CD14-positive monocyte (primary cell): ENCODE measurements at regions not wholly inside any gene's neighbourhood (a gene's known extent, or its start where the extent isn't known, plus 50 kb on each side); places are given as distances from the start of the nearest gene placed in this dataset.

Source experiments
- DNase-seq, 3 donors: peaks; one replicate each; pipeline ENCODE4 v3.0.0-alpha.2; 2011 to 2022
- H2AFZ ChIP-seq: 2 replicates; pipeline ENCODE4 v1.6.0; 2012; ENCODE audit warnings: mild to moderate bottlenecking, low read depth, low read length, inconsistent platforms; ENCODE audit not compliant: insufficient read depth, poor library complexity, severe bottlenecking
- H3K27ac ChIP-seq, 2 donors: 1 replicate in 1 of 2; 2 replicates in 1 of 2; pipeline ENCODE4 v1.5.1; 2012 to 2013; ENCODE audit warnings: low read length in 2 of 2, control low read depth in 1 of 2, inconsistent platforms in 1 of 2, low read depth in 1 of 2, mild to moderate bottlenecking in 1 of 2
- H3K27me3 ChIP-seq, 2 donors: one replicate each; pipeline versions ENCODE4 v1.6.0 to v1.6.1; 2011 to 2013; ENCODE audit warnings: low read length in 2 of 2; ENCODE audit not compliant: control insufficient read depth in 2 of 2, insufficient read depth in 2 of 2
- H3K36me3 ChIP-seq, 2 donors: replicated peaks in 1 of 2; 1 replicate in 1 of 2; 2 replicates in 1 of 2; pipeline versions ENCODE4 v1.5.1 to v1.6.1; 2012 to 2013; ENCODE audit warnings: low read length in 2 of 2, control low read depth in 1 of 2, inconsistent platforms in 1 of 2, mild to moderate bottlenecking in 1 of 2; ENCODE audit not compliant: insufficient read depth in 2 of 2, control insufficient read depth in 1 of 2
- H3K4me1 ChIP-seq, 2 donors: 1 replicate in 1 of 2; 2 replicates in 1 of 2; pipeline versions ENCODE4 v1.5.1 to v1.6.1; 2012 to 2013; ENCODE audit warnings: low read length in 2 of 2, control low read depth in 1 of 2, inconsistent platforms in 1 of 2, mild to moderate bottlenecking in 1 of 2, moderate library complexity in 1 of 2; ENCODE audit not compliant: insufficient read depth in 2 of 2, control insufficient read depth in 1 of 2
- H3K4me2 ChIP-seq: replicated peaks from 2 replicates; pipeline ENCODE3; 2012; ENCODE audit warnings: low read length, moderate library complexity, mild to moderate bottlenecking; ENCODE audit not compliant: poor library complexity, severe bottlenecking; ENCODE audit errors: extremely low read depth
- H3K4me3 ChIP-seq, 3 experiments: fragments of 200-600 bp in 1 of 3; sonication (generic) in 1 of 3; replicated peaks in 1 of 3; 1 replicate in 2 of 3; 2 replicates in 1 of 3; pipeline ENCODE4 v1.5.1; 2011 to 2013; ENCODE audit warnings: low read length in 3 of 3, mild to moderate bottlenecking in 3 of 3, control low read depth in 2 of 3, low read depth in 2 of 3, inconsistent platforms in 1 of 3, moderate library complexity in 1 of 3
- H3K79me2 ChIP-seq: 2 replicates; pipeline ENCODE4 v1.6.0; 2012; ENCODE audit warnings: mild to moderate bottlenecking, control low read depth, inconsistent platforms, low read length, moderate library complexity; ENCODE audit not compliant: insufficient read depth
- H3K9ac ChIP-seq: 2 replicates; pipeline ENCODE4 v1.6.0; 2017; ENCODE audit warnings: low read length, mild to moderate bottlenecking; ENCODE audit not compliant: insufficient read depth, poor library complexity, severe bottlenecking
- H3K9me3 ChIP-seq, 2 donors: replicated peaks in 1 of 2; 1 replicate in 1 of 2; 2 replicates in 1 of 2; pipeline versions ENCODE4 v1.5.1 to v1.6.1; 2012 to 2013; ENCODE audit warnings: low read length in 2 of 2, control low read depth in 1 of 2; ENCODE audit not compliant: control insufficient read depth in 1 of 2, insufficient read depth in 1 of 2
- H4K20me1 ChIP-seq: 2 replicates; pipeline ENCODE4 v1.6.0; 2012; ENCODE audit warnings: mild to moderate bottlenecking, low read length, control low read depth, moderate library complexity; ENCODE audit not compliant: insufficient read depth
- H3K27ac Mint-ChIP-seq, 7 donors: one replicate each; pipeline ENCODE4 v1.8.0; 2020; ENCODE audit warnings: mild to moderate bottlenecking in 7 of 7, mixed read lengths in 7 of 7, moderate library complexity in 6 of 7, inconsistent platforms in 2 of 7
- H3K27me3 Mint-ChIP-seq, 3 donors: one replicate each; pipeline ENCODE4 v1.8.0; 2021 to 2022; ENCODE audit warnings: low read depth in 3 of 3, mild to moderate bottlenecking in 3 of 3, mixed read lengths in 3 of 3, moderate library complexity in 3 of 3, inconsistent platforms in 1 of 3
- H3K36me3 Mint-ChIP-seq, 2 donors: one replicate each; pipeline ENCODE4 v1.8.0; 2020; ENCODE audit warnings: mixed read lengths in 2 of 2, inconsistent platforms in 1 of 2, mild to moderate bottlenecking in 1 of 2
- H3K4me1 Mint-ChIP-seq: one replicate; pipeline ENCODE4 v1.8.0; 2020; ENCODE audit warnings: mild to moderate bottlenecking, mixed read lengths
- H3K4me3 Mint-ChIP-seq, 2 donors: one replicate each; pipeline ENCODE4 v1.8.0; 2020; ENCODE audit warnings: mild to moderate bottlenecking in 2 of 2, mixed read lengths in 2 of 2, moderate library complexity in 1 of 2
- H3K9me3 Mint-ChIP-seq, 7 donors: one replicate each; pipeline ENCODE4 v1.8.0; 2020 to 2022; ENCODE audit warnings: mixed read lengths in 7 of 7, mild to moderate bottlenecking in 6 of 7, moderate library complexity in 6 of 7, inconsistent platforms in 2 of 7
- WGBS: methylation state at CpG from one replicate; pipeline ENCODE4 v1.1.5; 2013; ENCODE audit warnings: missing lambda C conversion rate; ENCODE audit not compliant: insufficient coverage; 5-methylcytosine and 5-hydroxymethylcytosine counted together
- intact Hi-C, 2 donors: fragments of 100-400 bp; cut with micrococcal nuclease; formaldehyde crosslinking; loops; one replicate each; pipeline versions ENCODE4 v1.15.0 to v1.15.1; 2023
- TF ChIP-seq, protein P1 (sequence below): fragments of 200-600 bp; IDR thresholded peaks from one replicate; pipeline ENCODE4 v1.8.0; 2022; ENCODE audit warnings: antibody characterized with exemption, mild to moderate bottlenecking

DNA sequence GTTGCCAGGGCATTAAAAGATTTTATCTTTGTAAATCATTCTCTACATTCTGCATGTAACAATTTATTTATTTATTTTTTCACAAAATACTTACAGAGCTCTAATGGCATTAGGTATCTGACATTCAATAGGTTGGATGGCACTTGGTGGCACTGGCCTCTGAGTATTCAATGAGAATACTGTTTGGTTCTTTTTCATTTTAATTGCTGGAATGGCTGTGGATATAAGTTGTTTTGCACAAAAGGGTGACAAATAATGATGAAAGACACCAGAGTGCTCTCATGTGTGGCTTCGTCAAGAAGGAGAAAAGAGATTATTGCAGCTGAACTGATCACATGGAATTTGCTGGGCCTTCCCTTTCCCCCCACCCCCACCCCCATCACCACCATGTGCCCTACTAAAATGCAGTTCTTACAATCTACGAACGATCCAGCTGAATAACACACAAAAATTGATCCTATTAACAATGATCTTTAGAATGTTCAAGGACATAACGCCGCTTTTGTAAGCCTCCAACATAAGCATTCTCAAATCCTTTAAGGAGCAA, 195.2 kb upstream of the POU3F2 start:
- Histone ChIP-seq H3K27ac (no peak overlapping the region), H2AFZ (no peak overlapping the region), H3K4me2 (no peak overlapping the region), H3K4me3 (no peak overlapping the region), H3K4me1 (no peaks in the 10 kb centered on the region), H3K27me3 (no peaks in the 10 kb centered on the region), H3K79me2 (no peaks in the 10 kb centered on the region), H3K9me3 (no peaks in the 10 kb centered on the region), H3K9ac (no peak overlapping the region), H3K36me3 (no peaks in the 10 kb centered on the region), H4K20me1 (no peaks in the 10 kb centered on the region)
- Mint-ChIP-seq H3K27me3 (peaks cover 0 to 2% (median 1%) of the 10 kb centered on the region in 3 donors), H3K4me1 (no peaks in the 10 kb centered on the region), H3K36me3 (no peaks in the 10 kb centered on the region), H3K9me3 (no peaks in the 10 kb centered on the region), H3K4me3 (no peak overlapping the region), H3K27ac (no peak overlapping the region)
- 100% methylated on average over 1 of the region's 5 CpGs for WGBS
- TF ChIP-seq, protein P1, sequence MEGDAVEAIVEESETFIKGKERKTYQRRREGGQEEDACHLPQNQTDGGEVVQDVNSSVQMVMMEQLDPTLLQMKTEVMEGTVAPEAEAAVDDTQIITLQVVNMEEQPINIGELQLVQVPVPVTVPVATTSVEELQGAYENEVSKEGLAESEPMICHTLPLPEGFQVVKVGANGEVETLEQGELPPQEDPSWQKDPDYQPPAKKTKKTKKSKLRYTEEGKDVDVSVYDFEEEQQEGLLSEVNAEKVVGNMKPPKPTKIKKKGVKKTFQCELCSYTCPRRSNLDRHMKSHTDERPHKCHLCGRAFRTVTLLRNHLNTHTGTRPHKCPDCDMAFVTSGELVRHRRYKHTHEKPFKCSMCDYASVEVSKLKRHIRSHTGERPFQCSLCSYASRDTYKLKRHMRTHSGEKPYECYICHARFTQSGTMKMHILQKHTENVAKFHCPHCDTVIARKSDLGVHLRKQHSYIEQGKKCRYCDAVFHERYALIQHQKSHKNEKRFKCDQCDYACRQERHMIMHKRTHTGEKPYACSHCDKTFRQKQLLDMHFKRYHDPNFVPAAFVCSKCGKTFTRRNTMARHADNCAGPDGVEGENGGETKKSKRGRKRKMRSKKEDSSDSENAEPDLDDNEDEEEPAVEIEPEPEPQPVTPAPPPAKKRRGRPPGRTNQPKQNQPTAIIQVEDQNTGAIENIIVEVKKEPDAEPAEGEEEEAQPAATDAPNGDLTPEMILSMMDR: no peak
- intact Hi-C loops: no loop called here
- no peak for DNase-seq

DNA sequence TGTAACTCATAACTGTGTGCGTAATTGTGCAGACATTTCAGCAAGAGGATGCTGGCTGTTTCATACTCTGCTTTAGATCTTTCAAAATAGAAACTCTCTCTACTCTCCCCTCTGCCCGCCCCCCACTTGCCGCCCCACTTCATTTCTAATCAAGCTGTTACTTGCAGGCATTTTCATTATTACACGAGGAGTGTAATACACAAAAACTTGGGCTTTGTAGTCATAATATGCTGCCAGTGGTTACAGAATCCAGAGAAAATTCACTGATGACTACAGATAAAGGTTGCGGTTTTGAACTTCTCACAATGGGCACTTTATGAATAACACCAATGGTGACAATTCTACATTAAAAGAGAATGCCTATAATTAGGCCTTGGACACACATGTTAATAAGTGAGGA, 194.0 kb upstream of the POU3F2 start:
- Mint-ChIP-seq H3K4me1 (no peaks in the 10 kb centered on the region), H3K9me3 (no peaks in the 10 kb centered on the region), H3K36me3 (no peaks in the 10 kb centered on the region), H3K4me3 (no peak overlapping the region), H3K27ac (no peak overlapping the region), H3K27me3 (peaks cover 0 to 2% (median 1%) of the 10 kb centered on the region in 3 donors)
- H2AFZ ChIP-seq: no peak overlapping the region
- H3K9me3 ChIP-seq: no peaks in the 10 kb centered on the region
- no peak for DNase-seq
- H3K4me3 ChIP-seq: no peak overlapping the region
- no peak overlapping the region for H3K4me2 ChIP-seq
- no peaks in the 10 kb centered on the region for H4K20me1 ChIP-seq
- TF ChIP-seq, protein P1: no peak
- no peak overlapping the region for H3K27ac ChIP-seq
- H3K4me1 ChIP-seq: no peaks in the 10 kb centered on the region
- H3K79me2 ChIP-seq: no peaks in the 10 kb centered on the region
- intact Hi-C loops: no loop called here
- H3K36me3 ChIP-seq: no peaks in the 10 kb centered on the region
- no peaks in the 10 kb centered on the region for H3K27me3 ChIP-seq
- no CpG with 5 or more reads among the region's 5 CpGs for WGBS
- no peak overlapping the region for H3K9ac ChIP-seq
